Activated CD8-positive, alpha-beta T cell treated with anti-CD3 and anti-CD28 coated beads, Interleukin-2, amount 10 ng/mL, durations not matched to agents 7 days and 5 days (primary cell): ENCODE measurements at regions not wholly inside any gene's neighbourhood (a gene's known extent, or its start where the extent isn't known, plus 50 kb on each side); places are given as distances from the start of the nearest gene placed in this dataset.

ENCODE experiments used
- ATAC-seq: fragments of 150-1000 bp; cut with Tn5 transposase; one replicate; pipeline ENCODE4 v1.10.0; 2021; ENCODE audit warnings: moderate library complexity
- CTCF ChIA-PET: fragments of 350-600 bp; sonication (Branson Sonifier 250); formaldehyde crosslinking; loops from one replicate; lab custom pipeline; 2021; ENCODE audit warnings: antibody characterized with exemption; lab: Charles Lee
- POLR2A ChIA-PET: fragments of 350-600 bp; sonication (Branson Sonifier 250); formaldehyde crosslinking; loops from one replicate; lab custom pipeline; 2021; ENCODE audit warnings: antibody characterized with exemption; lab: Charles Lee
- DNase-seq: peaks from one replicate; pipeline ENCODE4 v3.0.0-alpha.2; 2020
- H3K27ac Mint-ChIP-seq: one replicate; pipeline ENCODE4 v1.8.0; 2021; ENCODE audit warnings: mild to moderate bottlenecking, mixed read lengths
- H3K27me3 Mint-ChIP-seq: one replicate; pipeline ENCODE4 v1.8.0; 2021; ENCODE audit warnings: low read depth, mixed read lengths
- H3K36me3 Mint-ChIP-seq: one replicate; pipeline ENCODE4 v1.8.0; 2021; ENCODE audit warnings: low read depth, mixed read lengths
- H3K4me1 Mint-ChIP-seq: one replicate; pipeline ENCODE4 v1.8.0; 2021; ENCODE audit warnings: low read depth, mixed read lengths
- H3K4me3 Mint-ChIP-seq: one replicate; pipeline ENCODE4 v1.8.0; 2021; ENCODE audit warnings: mild to moderate bottlenecking, mixed read lengths
- H3K9me3 Mint-ChIP-seq: one replicate; pipeline ENCODE4 v1.8.0; 2022; ENCODE audit warnings: mixed read lengths; ENCODE audit not compliant: insufficient read depth

- POLR2A ChIA-PET: no interaction called here
These were observed 934.8 kb upstream of the EEF2KMT start for GRCh38 chr16:6032438-6032837.

GRCh38 chr16:6031567-6031966 is 934.0 kb upstream of the EEF2KMT start:
- no peak for ATAC-seq
- H3K4me3 Mint-ChIP-seq: no peak overlapping the region
- DNase-seq: no peak
- no peaks in the 10 kb centered on the region for H3K4me1 Mint-ChIP-seq
- peaks cover 14% of the 10 kb centered on the region for H3K9me3 Mint-ChIP-seq
- no peak overlapping the region for H3K27ac Mint-ChIP-seq
- H3K36me3 Mint-ChIP-seq: no peaks in the 10 kb centered on the region
- POLR2A ChIA-PET: no interaction called here
- CTCF ChIA-PET: no interaction called here
- H3K27me3 Mint-ChIP-seq: no peaks in the 10 kb centered on the region

More at GRCh38 chr16:6032438-6032837, 934.8 kb upstream of the EEF2KMT start:
- peaks cover 14% of the 10 kb centered on the region for H3K9me3 Mint-ChIP-seq
- DNase-seq (no peak), ATAC-seq (no peak)
- no peaks in the 10 kb centered on the region for H3K36me3 Mint-ChIP-seq
- no peaks in the 10 kb centered on the region for H3K4me1 Mint-ChIP-seq
- no peak overlapping the region for H3K27ac Mint-ChIP-seq
- CTCF ChIA-PET: no interaction called here
- no peaks in the 10 kb centered on the region for H3K27me3 Mint-ChIP-seq
- no peak overlapping the region for H3K4me3 Mint-ChIP-seq

GRCh38 chr16:6031102-6031501 is 933.5 kb upstream of the EEF2KMT start:
- H3K27me3 Mint-ChIP-seq: no peaks in the 10 kb centered on the region
- H3K9me3 Mint-ChIP-seq: peaks cover 14% of the 10 kb centered on the region
- H3K4me3 Mint-ChIP-seq: no peak overlapping the region
- ATAC-seq (no peak), DNase-seq (no peak)
- ChIA-PET POLR2A (no interaction called here), CTCF (no interaction called here)
- no peaks in the 10 kb centered on the region for H3K36me3 Mint-ChIP-seq
- H3K4me1 Mint-ChIP-seq: no peaks in the 10 kb centered on the region
- H3K27ac Mint-ChIP-seq: no peak overlapping the region

GRCh38 chr16:6027733-6028132 is 930.1 kb upstream of the EEF2KMT start:
- H3K27me3 Mint-ChIP-seq: no peaks in the 10 kb centered on the region
- CTCF ChIA-PET: no interaction called here
- no peak overlapping the region for H3K4me3 Mint-ChIP-seq
- ATAC-seq (no peak), DNase-seq (no peak)
- no peak overlapping the region for H3K27ac Mint-ChIP-seq
- H3K4me1 Mint-ChIP-seq: no peaks in the 10 kb centered on the region
- no peaks in the 10 kb centered on the region for H3K36me3 Mint-ChIP-seq
- POLR2A ChIA-PET: no interaction called here
- peaks cover 8% of the 10 kb centered on the region for H3K9me3 Mint-ChIP-seq

- ChIA-PET CTCF (no interaction called here), POLR2A (no interaction called here)
- no peaks in the 10 kb centered on the region for H3K4me1 Mint-ChIP-seq
- H3K27ac Mint-ChIP-seq: no peak overlapping the region
- H3K9me3 Mint-ChIP-seq: no peaks in the 10 kb centered on the region
- ATAC-seq: no peak
- DNase-seq: no peak
- H3K27me3 Mint-ChIP-seq: peaks cover 7% of the 10 kb centered on the region
- H3K4me3 Mint-ChIP-seq: no peak overlapping the region
- no peaks in the 10 kb centered on the region for H3K36me3 Mint-ChIP-seq
These were observed 925.9 kb upstream of the EEF2KMT start for GRCh38 chr16:6023449-6023848.

- Mint-ChIP-seq H3K36me3 (no peaks in the 10 kb centered on the region), H3K27me3 (peaks cover 13% of the 10 kb centered on the region), H3K4me1 (no peaks in the 10 kb centered on the region), H3K27ac (no peak overlapping the region), H3K9me3 (no peaks in the 10 kb centered on the region), H3K4me3 (no peak overlapping the region)
- DNase-seq (no peak), ATAC-seq (no peak)
- CTCF ChIA-PET: no interaction called here
- POLR2A ChIA-PET: no interaction called here
These were observed 923.8 kb upstream of the EEF2KMT start for GRCh38 chr16:6021276-6021943.

- no peak for ATAC-seq
- Mint-ChIP-seq H3K27me3 (peaks cover 13% of the 10 kb centered on the region), H3K27ac (no peak overlapping the region), H3K9me3 (no peaks in the 10 kb centered on the region), H3K36me3 (no peaks in the 10 kb centered on the region), H3K4me3 (no peak overlapping the region), H3K4me1 (no peaks in the 10 kb centered on the region)
- CTCF ChIA-PET: no interaction called here
- POLR2A ChIA-PET: no interaction called here
- no peak for DNase-seq
These were observed 922.8 kb upstream of the EEF2KMT start for GRCh38 chr16:6020162-6020985.

- H3K4me3 Mint-ChIP-seq: no peak overlapping the region
- H3K27ac Mint-ChIP-seq: no peak overlapping the region
- POLR2A ChIA-PET: no interaction called here
- ATAC-seq: no peak
- no peaks in the 10 kb centered on the region for H3K9me3 Mint-ChIP-seq
- H3K4me1 Mint-ChIP-seq: no peaks in the 10 kb centered on the region
- no peaks in the 10 kb centered on the region for H3K36me3 Mint-ChIP-seq
- CTCF ChIA-PET: no interaction called here
- H3K27me3 Mint-ChIP-seq: peaks cover 13% of the 10 kb centered on the region
- DNase-seq: no peak
These were observed 921.9 kb upstream of the EEF2KMT start for GRCh38 chr16:6019490-6019991.

GRCh38 chr16:6018848-6019489 is 921.4 kb upstream of the EEF2KMT start:
- DNase-seq (no peak), ATAC-seq (no peak)
- CTCF ChIA-PET: no interaction called here
- no peak overlapping the region for H3K4me3 Mint-ChIP-seq
- POLR2A ChIA-PET: no interaction called here
- no peaks in the 10 kb centered on the region for H3K4me1 Mint-ChIP-seq
- no peak overlapping the region for H3K27ac Mint-ChIP-seq
- peaks cover 13% of the 10 kb centered on the region for H3K27me3 Mint-ChIP-seq
- H3K9me3 Mint-ChIP-seq: no peaks in the 10 kb centered on the region
- no peaks in the 10 kb centered on the region for H3K36me3 Mint-ChIP-seq

- ChIA-PET POLR2A (no interaction called here), CTCF (interaction anchor here (0.8 to 1.3 kb wide), 2 partner anchors 8 to 626 kb away, joined by 3 to 8 read pairs; no protein-coding TSS in a partner anchor)
- Mint-ChIP-seq H3K4me3 (no peak overlapping the region), H3K9me3 (no peaks in the 10 kb centered on the region), H3K4me1 (no peaks in the 10 kb centered on the region), H3K27me3 (peaks cover 13% of the 10 kb centered on the region), H3K36me3 (no peaks in the 10 kb centered on the region), H3K27ac (no peak overlapping the region)
- ATAC-seq (no peak), DNase-seq (no peak)
These were observed 919.1 kb upstream of the EEF2KMT start for GRCh38 chr16:6016530-6017184.

- ChIA-PET CTCF (no interaction called here), POLR2A (no interaction called here)
- DNase-seq (no peak), ATAC-seq (no peak)
- H3K36me3 Mint-ChIP-seq: no peaks in the 10 kb centered on the region
- H3K4me3 Mint-ChIP-seq: no peak overlapping the region
- H3K27me3 Mint-ChIP-seq: no peaks in the 10 kb centered on the region
- no peaks in the 10 kb centered on the region for H3K4me1 Mint-ChIP-seq
- no peak overlapping the region for H3K27ac Mint-ChIP-seq
- no peaks in the 10 kb centered on the region for H3K9me3 Mint-ChIP-seq
These were observed 915.1 kb upstream of the EEF2KMT start for GRCh38 chr16:6012716-6013115.
